GM19035 (cell line): ENCODE measurements at regions not wholly inside any gene's neighbourhood (a gene's known extent, or its start where the extent isn't known, plus 50 kb on each side); places are given as distances from the start of the nearest gene placed in this dataset.

Experiments used
- ATAC-seq: cut with Tn5 transposase; IDR thresholded peaks from one replicate; pipeline ENCODE4 v1.9.1; 2021; ENCODE audit not compliant: unreplicated experiment

DNA sequence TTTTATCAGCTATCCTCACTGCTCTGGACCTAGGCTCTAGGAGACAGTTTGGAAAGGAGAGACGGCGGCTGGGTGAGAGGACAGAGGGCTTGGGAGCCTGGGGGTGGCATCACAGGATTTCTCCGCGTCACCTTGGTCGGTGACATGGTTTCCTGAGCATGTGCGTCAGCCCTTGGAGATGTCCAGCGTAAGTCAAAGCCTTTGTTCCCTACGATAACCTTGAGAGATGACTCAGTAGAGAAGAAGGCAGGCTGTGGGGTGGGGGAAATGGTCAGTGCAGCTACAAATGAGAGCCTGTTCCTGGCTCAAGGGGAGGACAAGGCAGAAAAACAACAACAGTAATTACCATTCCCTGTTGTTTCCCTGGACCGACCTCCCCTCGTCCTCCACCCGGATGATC is 90.2 kb upstream of the TBX3 start:
- ATAC-seq = no peak

DNA sequence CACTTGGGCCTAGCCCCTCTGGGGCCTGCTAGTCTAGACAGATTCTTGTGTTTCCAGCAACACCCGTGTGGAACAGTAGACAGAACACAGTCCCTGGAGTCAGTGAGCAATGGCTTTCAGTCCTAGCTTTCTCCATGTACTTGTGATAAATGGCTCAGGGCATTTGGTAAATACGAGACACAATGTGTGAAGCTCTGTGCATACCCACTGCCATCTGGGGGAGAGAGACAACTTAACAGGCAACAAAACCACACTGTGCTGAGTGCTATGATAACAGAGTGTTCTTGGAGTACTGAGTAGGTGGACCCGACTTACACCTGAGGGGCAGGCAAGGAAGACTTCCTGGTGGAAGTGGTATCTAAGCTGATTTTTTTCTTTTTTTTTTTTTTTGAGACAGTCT is 86.3 kb upstream of the TBX3 start:
- ATAC-seq = no peak

DNA sequence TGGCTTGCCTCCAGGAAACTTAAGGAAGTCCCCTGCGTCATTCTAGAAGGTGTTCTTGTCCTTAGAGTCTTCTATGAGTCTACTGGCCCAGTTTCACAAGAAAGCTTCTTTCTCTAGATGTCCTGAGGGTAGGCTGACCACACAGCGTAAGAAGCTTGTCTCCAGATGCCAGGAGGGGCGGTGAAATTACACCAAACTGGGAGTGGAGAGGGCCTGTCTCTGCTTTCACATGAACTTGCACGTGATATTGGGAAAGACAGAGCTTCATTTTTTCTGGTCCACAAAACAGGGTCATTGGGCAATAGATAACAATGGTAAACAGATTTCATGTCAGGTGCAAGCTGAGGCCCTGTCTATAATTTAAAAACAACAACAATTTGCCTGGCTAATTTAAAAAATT is 85.7 kb upstream of the TBX3 start:
- no peak for ATAC-seq

DNA sequence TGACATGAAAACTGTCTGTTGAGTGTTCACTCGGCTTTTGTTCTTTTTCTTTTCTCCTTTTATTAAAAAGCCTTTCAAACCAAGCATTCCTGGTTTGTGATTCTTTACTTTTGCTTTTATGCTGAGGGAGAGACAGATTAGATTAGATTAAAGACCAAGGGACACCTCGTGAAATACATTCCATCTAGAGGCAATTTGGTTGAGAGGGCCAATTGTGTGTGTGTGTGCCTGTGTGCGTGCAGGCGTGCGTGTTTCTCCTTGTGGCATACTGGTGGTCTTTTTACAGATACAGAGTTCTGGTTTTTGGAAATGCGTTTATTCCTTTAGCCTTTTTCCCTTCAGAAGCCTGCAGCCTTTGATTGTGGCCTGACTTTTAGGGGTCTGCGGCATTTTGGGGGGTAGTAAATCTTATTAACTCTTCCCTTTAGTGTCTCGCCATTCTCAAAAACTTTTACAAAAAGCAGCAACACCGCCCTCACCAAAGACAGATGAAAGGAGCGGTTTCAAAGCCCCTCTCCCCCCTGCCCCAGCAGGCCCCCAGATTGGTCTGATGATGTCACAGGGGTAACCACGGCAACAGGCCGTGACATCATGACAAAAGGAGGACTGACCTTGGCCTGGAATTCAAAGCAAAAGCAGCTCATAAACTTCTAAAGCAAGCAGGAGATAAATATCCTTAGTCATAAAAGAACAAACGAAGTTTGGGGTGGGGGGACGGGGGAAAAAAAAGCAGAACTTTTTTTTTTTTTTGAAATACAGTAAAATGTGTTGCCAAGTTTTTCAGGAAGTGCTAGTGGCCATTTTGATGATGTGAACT is 84.1 kb upstream of the TBX3 start:
- ATAC-seq = no peak

DNA sequence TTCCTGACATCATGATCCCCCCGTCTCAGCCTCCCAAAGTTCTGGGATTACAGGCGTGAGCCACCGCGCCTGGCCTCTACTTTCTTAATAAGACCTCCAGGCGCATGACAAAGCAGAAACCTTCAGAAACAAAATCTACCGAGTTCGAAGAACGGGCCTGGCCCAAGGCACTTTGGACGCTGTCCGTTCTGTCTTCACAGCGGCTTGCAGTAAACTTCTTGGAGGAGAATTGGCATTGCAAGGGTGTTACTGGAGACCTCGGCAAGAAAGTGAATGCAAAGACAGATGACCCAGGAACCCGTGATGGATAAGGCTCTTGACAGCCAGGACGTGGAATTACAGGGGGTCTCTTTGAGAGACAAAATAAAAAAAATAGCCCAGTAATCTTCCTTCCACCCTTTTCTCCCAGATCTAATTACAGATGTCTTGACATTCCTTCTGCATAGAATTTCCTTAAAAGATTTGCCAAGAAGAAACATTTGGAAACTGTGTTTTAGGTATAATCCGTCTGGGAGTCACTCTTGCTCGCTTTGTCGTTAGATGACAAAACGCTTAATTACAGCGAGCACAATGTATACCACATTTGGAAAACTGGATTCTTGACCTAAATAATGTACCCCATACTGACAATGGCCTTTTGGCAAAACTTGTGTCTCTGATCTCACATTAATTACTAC is 83.2 kb upstream of the TBX3 start:
- ATAC-seq = no peak

DNA sequence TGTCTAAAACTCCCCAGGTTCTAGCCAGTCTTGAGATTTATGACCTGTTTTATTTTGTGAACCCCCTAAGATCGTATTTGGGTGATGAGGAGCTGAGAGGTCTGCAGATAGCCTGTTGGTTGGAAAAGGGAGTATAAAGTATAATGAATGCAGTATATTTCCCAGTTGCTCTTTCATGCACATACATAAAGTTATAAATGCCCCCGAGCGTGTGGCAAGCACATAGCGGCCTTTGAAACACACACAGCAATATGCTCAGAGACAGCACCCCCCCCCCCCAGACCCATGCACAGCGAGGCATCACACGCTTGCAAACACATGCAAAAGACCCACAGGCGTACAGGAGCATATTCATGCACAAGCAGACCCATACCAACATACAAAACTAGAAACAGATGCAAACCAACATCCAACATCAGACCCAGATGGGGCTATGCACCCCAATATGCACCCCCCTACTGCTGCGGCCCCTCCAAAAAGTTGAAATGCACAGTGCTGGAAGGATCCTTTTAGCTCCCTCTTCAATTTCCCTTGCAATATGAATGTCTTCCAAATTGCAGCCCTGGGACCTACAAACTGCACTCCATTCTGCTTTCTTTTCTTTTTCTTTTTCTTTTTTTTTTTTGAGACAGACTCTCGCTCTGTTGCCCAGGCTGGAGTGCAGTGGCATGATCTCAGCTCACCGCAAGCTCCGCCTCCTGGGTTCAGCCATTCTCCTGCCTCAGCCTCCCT is 82.2 kb upstream of the TBX3 start:
- ATAC-seq = no peak

DNA sequence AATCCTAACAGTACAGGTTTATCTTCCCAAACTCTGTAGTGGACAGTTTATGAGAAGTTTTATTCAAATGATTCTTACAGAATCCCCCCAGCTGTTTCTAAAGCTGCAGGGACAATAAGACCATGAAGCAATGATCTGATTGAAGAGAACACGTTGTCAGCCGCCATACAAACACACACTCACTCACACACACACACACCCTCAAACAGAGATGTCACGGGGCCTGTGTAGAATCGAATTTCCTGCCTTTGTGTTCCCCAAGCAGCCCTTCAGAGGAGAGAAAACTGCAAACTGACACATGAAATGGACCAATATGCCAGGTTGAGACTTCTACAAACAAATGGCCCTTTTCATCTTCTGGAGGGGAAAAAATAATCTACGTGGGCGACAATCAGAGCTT is 80.5 kb upstream of the TBX3 start:
- ATAC-seq = no peak

DNA sequence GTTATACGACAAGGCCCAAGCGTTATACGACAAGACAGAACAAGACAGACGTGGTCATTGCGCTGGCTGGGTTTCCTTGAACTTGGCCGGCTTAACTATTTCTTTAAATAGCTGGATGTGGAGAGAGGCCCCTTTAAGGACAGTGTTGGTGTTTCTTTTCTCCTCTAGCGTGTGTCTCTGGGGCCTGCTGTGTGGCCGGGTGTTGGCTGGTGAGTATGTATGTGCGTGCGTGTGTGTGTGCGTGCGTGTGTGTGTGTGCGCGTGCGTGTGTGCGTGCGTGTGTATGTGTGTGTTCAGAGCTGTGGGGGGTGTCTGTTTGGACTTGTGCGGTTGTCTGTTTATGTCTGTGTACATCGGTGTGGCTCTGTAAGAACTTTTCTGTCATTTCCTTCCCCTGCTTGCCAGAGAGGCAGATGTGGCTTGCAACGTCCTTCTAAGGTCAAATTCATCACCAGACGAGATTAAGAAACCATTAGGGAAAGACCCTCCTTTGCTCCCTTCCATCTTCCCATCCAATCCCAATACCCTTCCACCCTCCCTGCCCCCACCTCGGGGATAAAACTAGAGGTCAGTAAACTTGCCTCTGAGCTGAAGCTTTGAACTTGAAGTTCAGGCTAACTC is 78.6 kb upstream of the TBX3 start:
- ATAC-seq = no peak

DNA sequence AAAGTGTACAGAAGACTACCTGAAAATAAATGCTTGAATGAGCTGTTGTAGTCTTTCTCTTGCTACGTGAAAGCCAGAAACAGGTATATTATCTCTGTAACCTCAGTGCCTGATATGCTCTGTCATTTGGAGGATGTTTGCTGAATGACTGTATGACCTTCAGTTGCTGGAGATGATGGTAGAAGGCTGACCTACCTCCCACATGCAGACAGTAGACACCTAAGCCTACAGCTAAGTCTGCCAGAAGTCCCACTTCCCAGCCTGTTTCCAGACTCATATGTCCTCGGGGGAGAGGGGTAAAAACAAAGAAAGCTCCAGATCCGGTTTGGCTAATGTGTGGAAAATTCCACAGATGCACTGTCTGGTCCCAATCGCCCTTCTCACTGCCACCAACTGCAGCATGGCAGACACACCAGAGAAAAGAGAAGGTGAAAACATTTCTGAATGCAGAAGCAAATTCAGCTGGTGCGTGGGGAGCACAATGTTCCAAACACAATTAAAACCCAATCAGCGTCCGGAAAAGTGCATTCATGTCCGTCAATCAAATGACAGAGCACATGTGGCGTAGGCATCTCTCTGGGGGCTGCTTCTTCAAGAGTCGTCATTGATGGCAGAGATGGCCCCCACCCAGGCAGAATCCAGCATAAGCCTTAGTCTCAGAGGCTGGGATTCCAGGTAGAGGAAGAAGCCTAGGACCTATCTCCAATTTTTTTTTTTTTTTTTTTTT is 76.3 kb upstream of the TBX3 start:
- ATAC-seq = no peak

DNA sequence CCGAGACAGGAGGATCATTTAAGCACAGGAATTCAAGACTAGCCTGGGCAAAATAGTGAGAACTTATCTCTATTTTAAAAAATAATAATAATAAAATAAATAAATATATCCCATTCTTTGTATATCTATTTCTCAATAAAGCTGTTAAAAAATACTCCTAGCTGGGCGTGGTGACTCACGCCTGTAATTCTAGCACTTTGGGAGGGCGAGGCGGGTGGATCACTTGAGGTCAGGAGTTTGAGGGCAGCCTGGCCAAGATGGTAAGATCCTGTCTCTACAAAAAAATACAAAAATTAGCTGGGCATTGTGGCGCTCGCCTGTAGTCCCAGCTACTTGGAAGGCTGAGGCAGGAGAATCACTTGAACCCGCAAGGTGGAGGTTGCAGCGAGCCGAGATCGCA is 75.7 kb upstream of the TBX3 start:
- ATAC-seq = no peak

DNA sequence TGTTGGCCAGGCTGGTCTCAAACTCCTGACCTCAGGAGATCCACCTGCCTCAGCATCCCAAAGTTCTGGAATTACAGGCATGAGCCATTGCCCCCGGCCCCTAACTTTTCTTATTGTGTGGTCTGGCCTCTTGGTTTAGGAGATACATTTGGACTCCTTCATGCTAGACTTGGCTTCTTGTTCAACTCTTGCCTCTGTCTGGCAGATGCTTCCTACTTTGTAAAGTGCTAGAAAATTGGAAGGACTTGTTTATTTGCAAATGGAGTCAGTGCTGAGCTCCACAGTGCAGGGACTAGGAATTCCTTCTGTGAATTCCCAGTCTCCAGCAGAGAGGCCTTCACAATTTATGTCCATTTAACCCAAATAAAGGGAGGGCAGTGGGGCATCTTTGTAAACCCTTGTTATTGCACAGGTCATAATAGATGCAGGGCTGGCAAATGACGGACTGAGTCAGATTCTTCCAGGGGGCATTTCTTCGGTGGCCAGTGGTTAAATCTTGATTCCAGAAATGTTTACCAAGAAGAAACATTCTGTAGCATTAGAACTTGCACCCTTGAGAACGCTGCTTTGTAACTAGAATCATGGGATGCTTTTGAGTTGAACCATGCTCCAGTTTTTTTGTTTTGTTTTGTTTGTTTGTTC is 73.8 kb upstream of the TBX3 start:
- no peak for ATAC-seq

DNA sequence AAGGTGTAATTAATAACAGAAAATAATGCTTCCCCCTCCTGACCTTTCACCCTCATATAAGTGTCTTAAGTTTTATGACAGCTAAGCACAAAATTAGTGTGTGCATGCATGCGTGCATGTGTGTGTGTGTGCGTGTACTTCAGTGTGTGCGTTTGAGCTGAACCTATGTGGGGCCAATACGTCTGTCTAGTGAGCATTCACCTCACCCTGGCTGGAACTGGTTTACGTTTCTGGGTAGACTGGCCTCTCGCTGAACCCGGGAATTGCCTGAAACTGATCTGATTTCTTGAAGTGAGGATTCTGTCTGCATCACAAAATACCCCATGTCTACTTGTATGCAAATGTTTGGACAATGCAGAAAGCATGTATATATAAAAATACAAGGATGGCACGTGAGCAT is 68.2 kb upstream of the TBX3 start:
- no peak for ATAC-seq

DNA sequence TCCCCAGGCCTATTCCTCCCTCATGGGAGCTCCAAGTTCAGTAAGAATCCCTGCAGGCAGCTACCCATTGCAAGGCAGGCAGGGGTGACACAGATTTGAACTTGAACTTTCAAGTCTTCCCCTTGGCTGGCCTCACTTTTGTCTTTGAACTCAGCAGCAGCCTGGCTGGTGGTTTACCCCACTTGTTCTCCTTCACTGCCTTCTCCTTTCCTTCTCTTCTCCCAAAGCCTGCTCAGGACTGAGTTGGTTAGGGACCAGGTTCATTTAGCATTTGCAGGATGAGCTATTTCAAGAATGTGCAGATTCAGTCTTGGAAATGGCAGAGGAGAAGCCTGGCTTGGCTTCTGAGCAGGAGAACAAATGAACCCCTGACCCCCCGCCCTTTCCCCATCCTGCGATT is 67.7 kb upstream of the TBX3 start:
- no peak for ATAC-seq

DNA sequence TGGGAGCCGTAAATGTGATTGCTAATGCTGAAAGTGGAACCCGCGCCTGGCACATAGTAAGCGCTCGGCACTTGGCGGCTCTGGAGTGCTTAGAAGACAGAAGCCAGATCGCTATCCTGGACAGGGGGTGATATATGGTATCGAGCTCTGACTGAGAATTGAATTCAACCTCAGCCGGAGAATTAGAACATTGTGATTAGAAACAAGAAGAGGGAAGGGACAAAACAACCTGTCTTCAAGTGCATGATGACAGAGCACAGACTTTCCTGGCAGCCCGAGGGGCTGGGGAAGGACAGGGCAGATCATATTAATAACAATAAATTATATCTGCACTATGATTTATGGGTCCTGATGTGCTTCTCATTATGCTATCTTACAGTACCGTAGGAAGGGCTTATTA is 66.9 kb upstream of the TBX3 start:
- no peak for ATAC-seq

DNA sequence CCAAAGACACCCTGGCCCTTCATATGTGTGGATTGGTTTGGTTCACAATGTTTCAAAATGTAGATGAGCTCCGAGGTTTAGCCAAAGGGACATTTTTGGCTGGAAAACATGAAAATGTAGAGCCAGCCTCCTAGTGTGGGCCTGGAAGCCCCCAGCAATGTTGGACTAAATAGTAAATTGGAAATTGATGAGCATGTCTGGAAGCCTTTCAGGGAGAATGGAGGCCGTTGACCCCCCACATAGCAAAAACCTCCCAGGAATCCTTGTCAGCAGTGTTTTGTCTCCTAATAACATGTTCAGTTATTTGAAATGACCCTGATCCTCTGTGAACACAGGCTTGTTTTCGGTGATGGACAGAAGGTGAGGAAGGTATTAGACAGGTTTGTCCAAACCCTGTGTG is 65.1 kb upstream of the TBX3 start:
- ATAC-seq = no peak

DNA sequence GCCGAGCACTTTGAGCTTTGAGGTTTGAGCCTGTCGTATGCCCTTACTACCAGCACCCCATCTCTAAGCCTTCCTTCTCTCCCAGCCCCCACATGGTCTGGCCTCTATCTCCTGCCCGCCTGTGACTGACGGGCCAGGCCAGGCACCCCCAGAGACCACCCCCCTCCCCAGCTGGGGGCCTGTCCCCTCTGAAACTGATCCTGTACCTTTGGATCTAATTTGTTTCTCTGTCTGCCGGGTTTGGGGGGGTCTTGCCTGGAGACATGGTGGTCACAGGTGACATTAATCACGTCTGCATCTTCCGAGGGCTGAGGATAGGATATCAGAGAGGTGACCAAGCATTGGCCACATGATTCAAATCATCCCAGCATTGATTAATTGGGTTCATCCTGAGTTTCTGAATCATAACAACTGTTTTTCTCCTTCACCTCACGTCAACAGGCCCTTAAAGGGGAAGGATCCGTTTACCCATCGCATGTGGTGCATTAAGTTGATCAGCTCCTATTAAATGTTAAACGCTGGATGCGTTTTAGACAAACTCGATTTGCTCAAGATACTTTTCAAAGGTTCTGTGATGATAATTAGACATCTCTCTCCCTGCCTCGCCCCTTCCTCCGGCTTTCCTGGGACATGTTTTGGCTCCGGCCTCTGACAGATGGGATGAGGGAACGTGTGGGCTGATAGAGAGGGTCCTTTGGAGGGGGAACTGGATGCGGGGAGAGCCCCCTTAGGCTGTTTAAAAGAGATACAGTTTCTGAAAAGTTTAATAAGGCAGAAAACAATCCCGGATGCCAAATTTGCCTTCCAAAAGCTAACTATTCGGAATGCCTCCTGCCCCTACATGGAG is 63.3 kb upstream of the TBX3 start:
- ATAC-seq = no peak

DNA sequence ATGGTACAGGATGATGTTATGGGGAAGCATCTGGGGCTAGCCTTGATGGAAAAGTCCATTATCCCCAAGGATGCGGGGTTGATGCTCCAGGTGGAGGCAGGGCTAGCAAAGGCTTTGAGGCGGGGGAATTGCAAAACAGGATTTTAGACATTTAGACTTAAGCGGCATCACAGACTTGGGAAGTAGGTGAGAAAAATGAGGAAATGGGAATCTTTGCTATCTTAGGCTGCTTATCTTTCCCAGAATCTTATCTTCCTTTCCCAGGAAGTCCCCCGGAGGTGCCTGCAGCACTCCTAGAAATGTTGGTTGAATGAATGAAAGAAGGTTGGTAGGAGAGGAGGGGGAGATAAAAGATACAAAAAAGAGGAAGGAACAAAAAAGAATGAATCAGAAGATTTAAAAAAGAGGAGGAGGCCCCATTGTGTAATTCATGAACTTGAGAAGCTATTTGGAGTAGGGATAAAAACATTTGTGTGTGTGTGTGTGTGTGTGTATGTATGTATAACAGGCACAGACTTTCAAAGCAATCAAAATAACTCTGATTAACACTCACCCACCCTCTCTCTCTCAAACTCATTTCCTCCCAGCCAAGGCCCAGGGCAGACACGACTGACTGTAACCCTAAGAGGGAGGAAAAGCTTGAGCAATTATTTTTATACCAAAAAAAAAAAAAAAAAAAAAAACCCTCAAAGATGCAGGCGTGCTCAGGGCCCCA is 62.5 kb upstream of the TBX3 start:
- ATAC-seq = no peak

DNA sequence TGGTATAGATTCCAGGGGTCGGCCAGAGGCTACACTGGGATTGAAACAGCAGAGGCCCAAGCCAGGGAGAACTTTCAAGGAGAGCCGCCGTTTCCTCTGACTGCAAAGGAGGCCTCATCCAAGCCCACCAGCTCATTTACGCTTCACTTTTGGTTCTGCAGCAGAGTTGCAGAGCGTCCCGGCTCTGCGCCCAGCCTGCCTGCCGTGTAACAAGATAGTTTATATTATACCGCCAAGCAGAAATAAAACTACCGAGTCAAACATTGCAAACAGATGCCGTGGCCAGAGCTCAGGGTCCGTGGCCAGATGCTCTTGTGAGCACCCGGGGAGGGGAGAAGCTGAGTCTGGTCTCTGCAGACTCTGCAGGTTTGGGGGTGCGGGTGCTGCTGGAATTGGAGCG is 60.7 kb upstream of the TBX3 start:
- no peak for ATAC-seq

DNA sequence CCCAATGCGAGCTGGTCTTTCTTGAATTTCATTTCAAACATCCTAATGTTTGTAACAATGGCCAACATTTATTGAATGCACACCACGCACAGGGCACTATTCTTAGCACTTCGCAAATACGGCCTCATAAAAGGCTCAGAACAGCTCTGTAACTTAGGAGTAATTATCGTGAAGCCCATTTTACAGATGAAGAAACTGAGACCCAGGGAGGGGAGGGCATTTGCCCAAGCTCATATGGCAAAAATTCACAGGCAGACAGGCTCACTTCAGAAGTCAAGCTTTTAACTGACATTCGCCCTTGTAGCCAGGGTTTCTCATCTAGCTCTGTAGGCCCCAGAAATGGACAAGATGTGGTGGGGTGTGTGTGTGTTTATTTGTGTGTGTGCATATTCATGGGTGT is 60.3 kb upstream of the TBX3 start:
- ATAC-seq = no peak
